ENCODE measurements at regions not wholly inside any gene's neighbourhood (a gene's known extent, or its start where the extent isn't known, plus 50 kb on each side); places are given as distances from the start of the nearest gene placed in this dataset.

- CTCF ChIA-PET = no interaction called here
- DNase-seq (ENCODE audit: extremely low spot score) = no peak
- POLR2A ChIA-PET = no interaction called here
- TF ChIP-seq FOXA1 (IDR thresholded peaks at IDR 0.05) = no peak
- no peak for TF ChIP-seq CTBP1 (IDR thresholded peaks at IDR 0.05; ENCODE audit: borderline replicate concordance)
- no peak for TF ChIP-seq L3MBTL2 (conservative IDR thresholded peaks at IDR 0.05)
- TF ChIP-seq SP1 (IDR thresholded peaks at IDR 0.05) = no peak
- no peak for TF ChIP-seq LEF1 (IDR thresholded peaks at IDR 0.05; ENCODE audit: borderline replicate concordance)
- TF ChIP-seq ARNT (IDR thresholded peaks at IDR 0.05) = no peak
- TF ChIP-seq ZNF384 (IDR thresholded peaks at IDR 0.05) = no peak
- no peak for TF ChIP-seq NFRKB (IDR thresholded peaks at IDR 0.05)
- no peak for TF ChIP-seq BHLHE40 (IDR thresholded peaks at IDR 0.05; ENCODE audit: borderline replicate concordance)
These were observed 55.3 kb upstream of the SNX9 start for GRCh38 chr6:157767775-157768156.

GRCh38 chr6:157768304-157768703, 54.7 kb upstream of the SNX9 start:
- TF ChIP-seq TARDBP (IDR thresholded peaks at IDR 0.05) = no peak
- no peak for TF ChIP-seq ZNF384 (IDR thresholded peaks at IDR 0.05)
- TF ChIP-seq ARNT (IDR thresholded peaks at IDR 0.05) = no peak
- no peak for TF ChIP-seq FOXA1 (IDR thresholded peaks at IDR 0.05)
- TF ChIP-seq SP1 (IDR thresholded peaks at IDR 0.05) = no peak
- TF ChIP-seq L3MBTL2 (conservative IDR thresholded peaks at IDR 0.05) = no peak
- TF ChIP-seq LEF1 (IDR thresholded peaks at IDR 0.05; ENCODE audit: borderline replicate concordance) = no peak
- TF ChIP-seq ELF4 (IDR thresholded peaks at IDR 0.05) = no peak
- TF ChIP-seq BHLHE40 (IDR thresholded peaks at IDR 0.05; ENCODE audit: borderline replicate concordance) = no peak
- TF ChIP-seq FOXM1 (IDR thresholded peaks at IDR 0.05; ENCODE audit: borderline replicate concordance) = no peak
- TF ChIP-seq CTBP1 (IDR thresholded peaks at IDR 0.05; ENCODE audit: borderline replicate concordance) = no peak
- CTCF ChIA-PET = no interaction called here
- POLR2A ChIA-PET = no interaction called here
- DNase-seq (ENCODE audit: extremely low spot score) = no peak

- DNase-seq (ENCODE audit: extremely low spot score) = no peak
- no peak for TF ChIP-seq SUZ12 (IDR thresholded peaks at IDR 0.05)
- no peak for TF ChIP-seq NFRKB (IDR thresholded peaks at IDR 0.05)
- no peak for TF ChIP-seq FOXM1 (IDR thresholded peaks at IDR 0.05; ENCODE audit: borderline replicate concordance)
- TF ChIP-seq ZNF384 (IDR thresholded peaks at IDR 0.05) = no peak
- no peak for TF ChIP-seq PKNOX1 (IDR thresholded peaks at IDR 0.05)
- TF ChIP-seq SP1 (IDR thresholded peaks at IDR 0.05) = no peak
- no peak for TF ChIP-seq CTBP1 (IDR thresholded peaks at IDR 0.05; ENCODE audit: borderline replicate concordance)
- TF ChIP-seq LEF1 (IDR thresholded peaks at IDR 0.05; ENCODE audit: borderline replicate concordance) = no peak
- TF ChIP-seq FOXA1 (IDR thresholded peaks at IDR 0.05) = no peak
- TF ChIP-seq HDGF (IDR thresholded peaks at IDR 0.05; ENCODE audit: borderline replicate concordance) = no peak
- TF ChIP-seq FOXK2 (IDR thresholded peaks at IDR 0.05) = no peak
- TF ChIP-seq ELF4 (IDR thresholded peaks at IDR 0.05) = no peak
- TF ChIP-seq L3MBTL2 (conservative IDR thresholded peaks at IDR 0.05) = no peak
- TF ChIP-seq BHLHE40 (IDR thresholded peaks at IDR 0.05; ENCODE audit: borderline replicate concordance) = no peak
- TF ChIP-seq ARNT (IDR thresholded peaks at IDR 0.05) = no peak
- no peak for TF ChIP-seq TARDBP (IDR thresholded peaks at IDR 0.05)
- ChIA-PET CTCF (no interaction called here), POLR2A (no interaction called here)
These were observed 54.0 kb upstream of the SNX9 start for GRCh38 chr6:157768863-157769551.

- TF ChIP-seq ELF4 (IDR thresholded peaks at IDR 0.05) (no peak), ZNF384 (IDR thresholded peaks at IDR 0.05) (no peak), FOXK2 (IDR thresholded peaks at IDR 0.05) (no peak), BHLHE40 (IDR thresholded peaks at IDR 0.05; ENCODE audit: borderline replicate concordance) (no peak), NFRKB (IDR thresholded peaks at IDR 0.05) (no peak), SUZ12 (IDR thresholded peaks at IDR 0.05) (no peak), L3MBTL2 (conservative IDR thresholded peaks at IDR 0.05) (no peak), SP1 (IDR thresholded peaks at IDR 0.05) (no peak), PKNOX1 (IDR thresholded peaks at IDR 0.05) (no peak)
- ChIA-PET CTCF (interaction anchor here (0.8 kb wide), 1 partner anchor 13 kb away, joined by 4 read pairs; no protein-coding TSS in a partner anchor), POLR2A (no interaction called here)
- DNase-seq (ENCODE audit: extremely low spot score) = no peak
These were observed 53.1 kb upstream of the SNX9 start for GRCh38 chr6:157769776-157770426.

GRCh38 chr6:157770946-157771345, 52.1 kb upstream of the SNX9 start:
- CTCF ChIA-PET = interaction anchor here (1.1 to 1.5 kb wide), 2 partner anchors 10 to 15 kb away, joined by 4 to 9 read pairs; no protein-coding TSS in a partner anchor
- no peak for TF ChIP-seq FOXK2 (IDR thresholded peaks at IDR 0.05)
- no peak for TF ChIP-seq TARDBP (IDR thresholded peaks at IDR 0.05)
- DNase-seq (ENCODE audit: extremely low spot score) = no peak
- POLR2A ChIA-PET = no interaction called here

- ChIA-PET POLR2A (no interaction called here), CTCF (no interaction called here)
- DNase-seq (ENCODE audit: extremely low spot score) = no peak
- TF ChIP-seq LEF1 (IDR thresholded peaks at IDR 0.05; ENCODE audit: borderline replicate concordance) (no peak), ELF4 (IDR thresholded peaks at IDR 0.05) (no peak), CTBP1 (IDR thresholded peaks at IDR 0.05; ENCODE audit: borderline replicate concordance) (no peak)
These were observed 50.2 kb upstream of the SNX9 start for GRCh38 chr6:157772820-157773219.
